Epithelial cell of prostate (primary cell): ENCODE measurements at regions not wholly inside any gene's neighbourhood (a gene's known extent, or its start where the extent isn't known, plus 50 kb on each side); places are given as distances from the start of the nearest gene placed in this dataset.
"Not testable (repeated sequence)": the region's sequence is repeated elsewhere in the genome, so short reads cannot be mapped to it uniquely, and the experiment has no call there.

Experiments
- DNase-seq: peaks from one replicate; pipeline ENCODE4 v3.0.0-alpha.2; 2011; ENCODE audit warnings: low read depth, low spot score
- H3K27ac ChIP-seq: fragments of 450-650 bp; 2 replicates; pipeline ENCODE4 v1.5.1; 2017; ENCODE audit warnings: mild to moderate bottlenecking

GRCh38 chr1:245102149-245102548 lies 52.6 kb upstream of the KIF26B start:
- H3K27ac ChIP-seq, DNase-seq: not testable (repeated sequence)

- DNase-seq = no peak
- H3K27ac ChIP-seq = no peak overlapping the region
Observed at GRCh38 chr1:245099401-245099800, 55.4 kb upstream of the KIF26B start.

GRCh38 chr1:245098924-245099323 lies 55.9 kb upstream of the KIF26B start:
- DNase-seq = no peak

GRCh38 chr1:245096311-245097066 lies 58.3 kb upstream of the KIF26B start:
- no peak for DNase-seq
- no peak overlapping the region for H3K27ac ChIP-seq

More at GRCh38 chr1:245098924-245099323, 55.9 kb upstream of the KIF26B start:
- H3K27ac ChIP-seq = no peak overlapping the region

- no peak for DNase-seq
Observed at GRCh38 chr1:245095903-245096302, 58.9 kb upstream of the KIF26B start.

GRCh38 chr1:245094954-245095353 lies 59.8 kb upstream of the KIF26B start:
- no peak for DNase-seq
- no peak overlapping the region for H3K27ac ChIP-seq

More at GRCh38 chr1:245095903-245096302, 58.9 kb upstream of the KIF26B start:
- no peak overlapping the region for H3K27ac ChIP-seq

GRCh38 chr1:245094092-245094491 lies 60.7 kb upstream of the KIF26B start:
- DNase-seq = no peak
- no peak overlapping the region for H3K27ac ChIP-seq

- H3K27ac ChIP-seq = peak overlapping the region; percentile 95
- DNase-seq = no peak
Observed at GRCh38 chr1:245092638-245092976, 62.2 kb upstream of the KIF26B start.

GRCh38 chr1:245091818-245092637 lies 62.8 kb upstream of the KIF26B start:
- DNase-seq = peak; percentile 91
- peak overlapping the region; percentile 95 for H3K27ac ChIP-seq

GRCh38 chr1:245091171-245091621 lies 63.6 kb upstream of the KIF26B start:
- H3K27ac ChIP-seq = peak overlapping the region; percentile 95
- DNase-seq = no peak

GRCh38 chr1:245090491-245091090 lies 64.2 kb upstream of the KIF26B start:
- no peak for DNase-seq
- H3K27ac ChIP-seq = peak overlapping the region; percentile 95

- no peak for DNase-seq
- H3K27ac ChIP-seq = no peak overlapping the region
Observed at GRCh38 chr1:245087723-245088122, 67.1 kb upstream of the KIF26B start.

GRCh38 chr1:245086389-245086969 lies 68.3 kb upstream of the KIF26B start:
- no peak for DNase-seq
- peak overlapping the region; percentile 93 for H3K27ac ChIP-seq

GRCh38 chr1:245085508-245086095 lies 69.2 kb upstream of the KIF26B start:
- peak overlapping the region; percentile 93 for H3K27ac ChIP-seq
- DNase-seq = peak; percentile 73

GRCh38 chr1:245084551-245084950 lies 70.2 kb upstream of the KIF26B start:
- DNase-seq = no peak
- H3K27ac ChIP-seq = peak overlapping the region; percentile 93

- no peak overlapping the region for H3K27ac ChIP-seq
- DNase-seq = no peak
Observed at GRCh38 chr1:245079021-245079609, 75.7 kb upstream of the KIF26B start.

- no peak overlapping the region for H3K27ac ChIP-seq
- DNase-seq = no peak
Observed at GRCh38 chr1:245074898-245075297, 79.9 kb upstream of the KIF26B start.

- no peak overlapping the region for H3K27ac ChIP-seq
- DNase-seq = no peak
Observed at GRCh38 chr1:245074232-245074747, 80.5 kb upstream of the KIF26B start.

- no peak for DNase-seq
- H3K27ac ChIP-seq = no peak overlapping the region
Observed at GRCh38 chr1:245070836-245071615, 83.8 kb upstream of the KIF26B start.
